Karpas-422 (cell line): ENCODE measurements at regions not wholly inside any gene's neighbourhood (a gene's known extent, or its start where the extent isn't known, plus 50 kb on each side); places are given as distances from the start of the nearest gene placed in this dataset.

Experiments
- DNase-seq: peaks from one replicate; pipeline ENCODE4 v3.0.0-alpha.2; 2015
- H2AFZ ChIP-seq: fragments of 200-600 bp; sonication (generic); 2 replicates; pipeline ENCODE4 v1.6.1; 2014; ENCODE audit warnings: antibody characterized with exemption, low read length, mixed read lengths
- H3K27ac ChIP-seq: fragments of 200-600 bp; sonication (generic); 2 replicates; pipeline ENCODE4 v1.5.1; 2014; ENCODE audit warnings: mild to moderate bottlenecking, low read length, moderate library complexity
- H3K27me3 ChIP-seq: fragments of 200-600 bp; sonication (generic); 2 replicates; pipeline ENCODE4 v1.6.1; 2014; ENCODE audit warnings: low read length, mixed read lengths
- H3K36me3 ChIP-seq: fragments of 200-600 bp; sonication (generic); 2 replicates; pipeline ENCODE4 v1.6.1; 2014; ENCODE audit warnings: low read length, mixed read lengths; ENCODE audit not compliant: insufficient read depth
- H3K4me1 ChIP-seq: fragments of 200-600 bp; sonication (generic); 2 replicates; pipeline ENCODE4 v1.6.1; 2014; ENCODE audit warnings: mild to moderate bottlenecking, low read length, mixed read lengths
- H3K4me2 ChIP-seq: fragments of 200-600 bp; sonication (generic); 2 replicates; pipeline ENCODE4 v1.6.1; 2014; ENCODE audit warnings: low read length, low read depth, mild to moderate bottlenecking; ENCODE audit not compliant: poor library complexity, severe bottlenecking
- H3K4me3 ChIP-seq: fragments of 200-600 bp; sonication (generic); 2 replicates; pipeline ENCODE4 v1.5.1; 2014; ENCODE audit warnings: mild to moderate bottlenecking, antibody characterized with exemption, low read length, mixed read lengths
- H3K79me2 ChIP-seq: fragments of 200-600 bp; sonication (generic); 2 replicates; pipeline ENCODE4 v1.6.1; 2014; ENCODE audit warnings: mild to moderate bottlenecking, low read length, mixed read lengths
- H3K9ac ChIP-seq: fragments of 200-600 bp; sonication (generic); 2 replicates; pipeline ENCODE4 v1.6.0; 2014; ENCODE audit warnings: low read length
- H3K9me2 ChIP-seq: fragments of 200-600 bp; sonication (generic), shearing (Covaris generic); replicated peaks from 2 replicates; pipeline ENCODE4 v1.6.0; 2014; ENCODE audit warnings: mild to moderate bottlenecking, low read length, moderate library complexity; ENCODE audit not compliant: insufficient read depth
- H3K9me3 ChIP-seq: fragments of 300-700, 200-600 bp; sonication (generic); 2 replicates; pipeline ENCODE4 v1.6.1; 2014; ENCODE audit warnings: low read length, mixed read lengths
- H4K20me1 ChIP-seq: fragments of 200-600 bp; sonication (generic); 2 replicates; pipeline ENCODE4 v1.6.1; 2014; ENCODE audit warnings: mild to moderate bottlenecking, antibody characterized with exemption, low read length, low read depth; ENCODE audit not compliant: insufficient read depth

DNA sequence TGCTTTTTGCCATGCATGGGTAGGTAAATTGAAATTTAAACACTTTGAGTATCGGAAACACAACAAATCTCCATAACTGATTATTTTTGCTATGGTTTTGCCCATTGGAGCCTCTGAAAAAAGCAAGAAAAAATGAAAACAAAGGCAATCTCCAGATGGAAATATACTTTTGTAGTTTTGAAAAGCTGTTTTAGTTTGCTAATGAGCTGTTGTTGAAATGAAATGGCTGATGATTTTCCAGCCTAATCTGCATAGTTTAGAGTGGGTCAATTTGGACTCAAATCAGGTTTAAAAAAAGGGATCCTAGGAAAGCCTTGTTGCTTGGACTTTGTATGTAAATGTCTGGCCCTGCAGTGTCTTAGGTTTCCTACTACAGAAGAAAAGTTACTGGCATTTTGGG, 285.8 kb downstream of the CAAP1 start:
- Histone ChIP-seq H3K27ac (no peak overlapping the region), H2AFZ (no peak overlapping the region), H3K9me3 (no peaks in the 10 kb centered on the region), H3K4me3 (no peak overlapping the region), H3K4me1 (no peaks in the 10 kb centered on the region), H3K9ac (no peak overlapping the region), H3K36me3 (no peaks in the 10 kb centered on the region), H4K20me1 (no peaks in the 10 kb centered on the region), H3K9me2 (no peaks in the 10 kb centered on the region), H3K79me2 (no peaks in the 10 kb centered on the region), H3K27me3 (no peaks in the 10 kb centered on the region), H3K4me2 (no peak overlapping the region)
- no peak for DNase-seq

GRCh38 chr9:26605367-26605766, 287.2 kb downstream of the CAAP1 start:
- DNase-seq = no peak
- Histone ChIP-seq H3K4me1 (no peaks in the 10 kb centered on the region), H3K36me3 (no peaks in the 10 kb centered on the region), H3K27ac (no peak overlapping the region), H3K9me3 (no peaks in the 10 kb centered on the region), H3K9me2 (no peaks in the 10 kb centered on the region), H3K79me2 (no peaks in the 10 kb centered on the region), H3K4me3 (no peak overlapping the region), H3K9ac (no peak overlapping the region), H3K27me3 (no peaks in the 10 kb centered on the region), H2AFZ (no peak overlapping the region), H3K4me2 (no peak overlapping the region), H4K20me1 (no peaks in the 10 kb centered on the region)

DNA sequence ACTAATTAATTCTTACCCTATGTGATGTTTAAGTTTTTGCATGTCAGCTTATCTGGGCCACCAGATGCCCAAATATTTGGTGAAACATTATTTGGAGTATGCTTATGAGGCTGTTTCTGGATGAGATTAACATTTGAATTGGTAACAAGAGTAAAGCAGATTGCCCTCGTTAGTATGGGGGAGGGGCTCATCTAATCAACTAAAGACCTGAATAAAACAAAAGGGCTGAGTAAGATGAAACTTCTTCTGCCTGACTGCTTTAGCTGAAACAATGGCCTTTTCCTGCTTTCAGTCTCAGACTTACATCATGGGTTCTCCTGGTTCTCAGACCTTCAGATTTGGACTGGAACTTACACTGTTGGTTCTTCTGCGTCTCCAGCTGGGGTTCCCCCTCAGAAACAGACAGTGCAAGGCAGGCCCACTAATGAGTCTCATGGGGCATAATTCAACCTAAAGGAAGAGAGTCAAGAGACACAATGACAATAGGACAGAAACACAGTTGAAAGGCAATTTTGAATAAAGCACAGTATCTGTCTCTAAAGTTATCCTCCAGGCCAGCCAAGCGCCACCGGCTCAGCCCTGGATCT, 288.4 kb downstream of the CAAP1 start:
- Histone ChIP-seq H3K27ac (no peak overlapping the region), H3K36me3 (no peaks in the 10 kb centered on the region), H3K4me1 (no peaks in the 10 kb centered on the region), H3K9me2 (no peaks in the 10 kb centered on the region), H3K9ac (no peak overlapping the region), H3K79me2 (no peaks in the 10 kb centered on the region), H4K20me1 (no peaks in the 10 kb centered on the region), H3K4me3 (no peak overlapping the region), H2AFZ (no peak overlapping the region), H3K9me3 (no peaks in the 10 kb centered on the region), H3K27me3 (no peaks in the 10 kb centered on the region), H3K4me2 (no peak overlapping the region)
- DNase-seq = no peak

DNA sequence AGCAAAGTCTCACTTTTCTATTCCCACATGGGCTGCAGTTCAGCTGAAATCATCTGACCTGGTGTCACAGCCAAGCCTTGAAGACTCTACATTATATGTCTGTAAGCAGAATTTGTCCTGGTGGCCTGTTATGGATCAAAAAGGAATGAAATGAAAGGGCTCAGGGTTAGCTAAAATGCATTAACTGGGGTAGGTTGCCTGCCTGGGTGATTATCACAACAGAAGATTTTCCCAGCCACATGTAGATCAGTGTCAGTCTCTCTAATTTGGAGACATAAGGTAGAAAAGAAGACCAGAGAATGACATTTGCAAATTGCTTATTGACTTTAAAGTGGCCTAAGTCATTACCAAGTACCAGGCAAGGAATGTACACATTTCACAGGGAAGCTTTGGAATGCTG, 289.0 kb downstream of the CAAP1 start:
- Histone ChIP-seq H3K27ac (no peak overlapping the region), H3K4me2 (no peak overlapping the region), H3K9me3 (no peaks in the 10 kb centered on the region), H3K36me3 (no peaks in the 10 kb centered on the region), H3K79me2 (no peaks in the 10 kb centered on the region), H3K4me1 (no peaks in the 10 kb centered on the region), H2AFZ (no peak overlapping the region), H3K9ac (no peak overlapping the region), H4K20me1 (no peaks in the 10 kb centered on the region), H3K27me3 (no peaks in the 10 kb centered on the region), H3K4me3 (no peak overlapping the region), H3K9me2 (no peaks in the 10 kb centered on the region)
- no peak for DNase-seq

DNA sequence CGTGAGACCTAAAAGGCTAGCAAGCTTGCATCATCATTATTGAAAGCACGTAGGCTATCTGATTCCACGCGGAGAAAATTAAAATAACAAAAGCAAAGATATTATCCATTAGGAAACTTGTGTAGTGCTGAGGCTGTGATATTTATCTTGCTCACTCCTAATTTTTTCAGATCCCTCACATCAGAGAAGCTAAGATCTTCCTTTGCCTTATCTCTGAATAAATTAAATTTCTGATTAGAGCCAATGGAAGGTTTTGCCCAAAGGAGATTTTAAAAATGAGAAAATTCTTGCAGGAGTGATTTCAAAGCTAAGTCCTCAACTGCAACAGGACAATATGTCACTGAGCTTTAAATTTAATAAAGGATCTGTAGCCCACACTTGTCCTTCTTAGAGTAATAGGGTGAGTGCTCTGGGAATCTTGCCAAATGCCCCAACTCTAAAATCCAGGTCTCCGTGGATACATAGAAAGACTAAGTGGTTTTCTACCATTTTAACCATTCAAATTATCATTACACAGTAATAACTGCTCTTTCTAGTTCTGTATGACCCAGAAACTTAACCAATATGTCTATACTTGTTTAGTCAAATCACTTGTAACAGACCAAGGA, 295.0 kb downstream of the CAAP1 start:
- no peaks in the 10 kb centered on the region for H3K36me3 ChIP-seq
- no peak overlapping the region for H3K9ac ChIP-seq
- no peak overlapping the region for H3K4me3 ChIP-seq
- H3K79me2 ChIP-seq = no peaks in the 10 kb centered on the region
- H3K27me3 ChIP-seq = no peaks in the 10 kb centered on the region
- no peaks in the 10 kb centered on the region for H3K9me3 ChIP-seq
- H3K9me2 ChIP-seq = no peaks in the 10 kb centered on the region
- no peaks in the 10 kb centered on the region for H4K20me1 ChIP-seq
- no peak overlapping the region for H3K27ac ChIP-seq
- no peak for DNase-seq
- H3K4me2 ChIP-seq = no peak overlapping the region
- H2AFZ ChIP-seq = no peak overlapping the region
- no peaks in the 10 kb centered on the region for H3K4me1 ChIP-seq

GRCh38 chr9:26579056-26579455, 313.5 kb downstream of the CAAP1 start:
- Histone ChIP-seq H3K4me2 (no peak overlapping the region), H3K27me3 (no peaks in the 10 kb centered on the region; the same call in 1 of the 2 replicates), H2AFZ (no peak overlapping the region), H3K4me1 (no peaks in the 10 kb centered on the region), H3K9ac (no peak overlapping the region), H3K36me3 (no peaks in the 10 kb centered on the region), H3K9me2 (no peaks in the 10 kb centered on the region), H3K9me3 (no peaks in the 10 kb centered on the region), H3K79me2 (no peaks in the 10 kb centered on the region), H4K20me1 (no peaks in the 10 kb centered on the region), H3K27ac (no peak overlapping the region), H3K4me3 (no peak overlapping the region)
- no peak for DNase-seq

DNA sequence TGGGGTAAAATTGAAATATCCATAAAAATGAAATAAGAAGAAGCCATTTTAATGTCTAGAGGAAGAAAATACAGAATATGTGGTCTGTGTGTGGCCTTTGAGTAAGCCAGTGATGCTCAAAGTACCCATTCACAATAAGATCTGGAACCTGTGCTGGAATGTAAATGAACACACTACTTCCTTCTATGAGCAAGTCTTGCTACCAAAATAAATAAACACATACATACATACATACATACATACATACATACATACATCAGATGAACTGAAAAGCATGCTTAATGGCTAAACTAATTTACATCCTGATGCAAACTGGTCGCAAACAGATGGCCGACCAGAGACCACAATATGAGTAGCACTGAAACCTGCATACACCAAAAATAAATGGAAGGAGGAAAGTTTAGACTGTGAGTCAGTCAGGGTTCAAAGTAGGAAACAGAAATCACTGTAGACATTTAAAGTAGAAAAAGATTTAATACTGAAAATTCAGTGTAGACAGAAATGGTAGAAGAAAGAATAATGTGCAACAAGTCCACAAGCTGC, 317.6 kb downstream of the CAAP1 start:
- DNase-seq = no peak
- H2AFZ ChIP-seq = no peak overlapping the region
- H3K4me2 ChIP-seq = no peak overlapping the region

DNA sequence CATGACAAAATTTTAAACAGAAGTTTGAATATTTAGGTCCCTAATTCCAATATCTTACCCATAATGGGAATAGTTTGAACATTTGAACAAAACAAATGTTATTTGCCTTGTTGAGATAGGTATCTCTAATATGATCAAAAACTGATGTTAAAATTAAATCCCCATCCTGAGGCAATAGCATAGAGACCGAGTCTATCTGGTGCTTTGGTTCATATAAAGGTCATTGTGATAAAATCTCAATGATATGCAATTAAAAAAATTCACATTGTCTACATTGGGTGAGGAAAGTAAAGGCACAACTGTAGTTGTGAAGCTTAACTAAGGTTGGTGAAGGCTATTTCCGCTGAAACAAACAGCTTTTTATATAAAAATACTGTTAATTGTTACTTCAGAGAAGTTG, 318.3 kb downstream of the CAAP1 start:
- H3K79me2 ChIP-seq = no peaks in the 10 kb centered on the region
- H3K27ac ChIP-seq = no peak overlapping the region
- H3K4me3 ChIP-seq = no peak overlapping the region
- no peak overlapping the region for H2AFZ ChIP-seq
- H3K36me3 ChIP-seq = no peaks in the 10 kb centered on the region
- H4K20me1 ChIP-seq = no peaks in the 10 kb centered on the region
- no peak for DNase-seq
- no peak overlapping the region for H3K9ac ChIP-seq
- no peaks in the 10 kb centered on the region for H3K27me3 ChIP-seq
- H3K9me3 ChIP-seq = no peaks in the 10 kb centered on the region
- no peak overlapping the region for H3K4me2 ChIP-seq
- H3K9me2 ChIP-seq = no peaks in the 10 kb centered on the region
- H3K4me1 ChIP-seq = no peaks in the 10 kb centered on the region

More for the DNA sequence above, 317.6 kb downstream of the CAAP1 start:
- H3K4me1 ChIP-seq = no peaks in the 10 kb centered on the region
- no peak overlapping the region for H3K4me3 ChIP-seq
- no peaks in the 10 kb centered on the region for H3K36me3 ChIP-seq
- H4K20me1 ChIP-seq = no peaks in the 10 kb centered on the region
- H3K9ac ChIP-seq = no peak overlapping the region
- H3K9me2 ChIP-seq = no peaks in the 10 kb centered on the region
- no peaks in the 10 kb centered on the region for H3K79me2 ChIP-seq
- H3K9me3 ChIP-seq = no peaks in the 10 kb centered on the region
- no peaks in the 10 kb centered on the region for H3K27me3 ChIP-seq
- H3K27ac ChIP-seq = no peak overlapping the region
